ENCODE measurements at regions not wholly inside any gene's neighbourhood (a gene's known extent, or its start where the extent isn't known, plus 50 kb on each side); places are given as distances from the start of the nearest gene placed in this dataset.

DNA sequence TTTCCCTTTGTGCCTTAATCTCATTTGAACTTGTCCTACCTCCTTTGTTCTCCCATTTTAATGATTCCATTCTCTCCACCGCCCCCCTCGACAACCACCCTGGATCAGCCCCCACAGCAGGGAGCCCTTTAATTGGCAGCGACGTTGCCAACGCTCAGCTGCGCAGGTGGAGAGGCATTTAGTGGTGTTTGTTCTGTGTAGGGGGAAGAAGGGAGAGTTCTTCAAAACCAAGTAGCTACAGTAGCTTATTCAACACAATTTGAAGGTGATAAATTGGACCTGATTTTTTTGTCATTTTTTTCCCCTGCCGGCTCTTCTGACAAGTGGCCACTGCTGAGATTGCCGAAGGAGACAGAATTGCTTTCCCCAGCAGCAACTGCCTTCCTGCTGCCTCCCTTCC lies 499.1 kb downstream of the CDK5RAP2 start:
- WGBS, result 36% methylated on average over 8 of the region's 8 CpGs
- Histone ChIP-seq H3K4me3 (ENCODE audit: low read depth in 1 of 3, low read length in 3 of 3) (no peak overlapping the region), H3K4me1 (ENCODE audit: control insufficient read depth in 4 of 4, insufficient read depth in 4 of 4, low read length in 3 of 4) (no peaks in the 10 kb centered on the region), H3K36me3 (ENCODE audit: control insufficient read depth in 4 of 4, insufficient read depth in 3 of 4, low read depth in 1 of 4, low read length in 3 of 4) (no peaks in the 10 kb centered on the region), H3K27ac (ENCODE audit: low read depth in 1 of 2, low read length in 2 of 2) (no peak overlapping the region), H3K9me3 (ENCODE audit: control insufficient read depth in 4 of 4, low read length in 3 of 4) (peaks cover 2 to 5% (median 4%) of the 10 kb centered on the region in 4 donors), H3K9ac (ENCODE audit: low read depth in 1 of 2, low read length in 2 of 2) (no peak overlapping the region), H3K27me3 (ENCODE audit: control insufficient read depth in 4 of 4, insufficient read depth in 4 of 4, low read length in 3 of 4) (no peaks in the 10 kb centered on the region)
- TF ChIP-seq FOXA1 (IDR thresholded peaks at IDR 0.05) (no peak), SP1 (IDR thresholded peaks at IDR 0.05) (no peak), HNF4G (IDR thresholded peaks at IDR 0.05) (no peak), NR2F2 (IDR thresholded peaks at IDR 0.05) (no peak), EGR1 (IDR thresholded peaks at IDR 0.05; ENCODE audit: low read depth in 2 of 2) (no peak), RXRA (IDR thresholded peaks at IDR 0.05) (no peak), YY1 (IDR thresholded peaks at IDR 0.05) (no peak), TAF1 (conservative IDR thresholded peaks at IDR 0.05) (no peak), FOXA2 (IDR thresholded peaks at IDR 0.05) (no peak), HNF4A (conservative IDR thresholded peaks at IDR 0.05) (no peak), GABPA (IDR thresholded peaks at IDR 0.05 in 1 of 2, conservative IDR thresholded peaks at IDR 0.05 in 1 of 2) (no peak)
- TF ChIP-seq, protein P1, sequence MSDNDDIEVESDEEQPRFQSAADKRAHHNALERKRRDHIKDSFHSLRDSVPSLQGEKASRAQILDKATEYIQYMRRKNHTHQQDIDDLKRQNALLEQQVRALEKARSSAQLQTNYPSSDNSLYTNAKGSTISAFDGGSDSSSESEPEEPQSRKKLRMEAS (IDR thresholded peaks at IDR 0.05), result no peak
- TF ChIP-seq, protein P2, sequence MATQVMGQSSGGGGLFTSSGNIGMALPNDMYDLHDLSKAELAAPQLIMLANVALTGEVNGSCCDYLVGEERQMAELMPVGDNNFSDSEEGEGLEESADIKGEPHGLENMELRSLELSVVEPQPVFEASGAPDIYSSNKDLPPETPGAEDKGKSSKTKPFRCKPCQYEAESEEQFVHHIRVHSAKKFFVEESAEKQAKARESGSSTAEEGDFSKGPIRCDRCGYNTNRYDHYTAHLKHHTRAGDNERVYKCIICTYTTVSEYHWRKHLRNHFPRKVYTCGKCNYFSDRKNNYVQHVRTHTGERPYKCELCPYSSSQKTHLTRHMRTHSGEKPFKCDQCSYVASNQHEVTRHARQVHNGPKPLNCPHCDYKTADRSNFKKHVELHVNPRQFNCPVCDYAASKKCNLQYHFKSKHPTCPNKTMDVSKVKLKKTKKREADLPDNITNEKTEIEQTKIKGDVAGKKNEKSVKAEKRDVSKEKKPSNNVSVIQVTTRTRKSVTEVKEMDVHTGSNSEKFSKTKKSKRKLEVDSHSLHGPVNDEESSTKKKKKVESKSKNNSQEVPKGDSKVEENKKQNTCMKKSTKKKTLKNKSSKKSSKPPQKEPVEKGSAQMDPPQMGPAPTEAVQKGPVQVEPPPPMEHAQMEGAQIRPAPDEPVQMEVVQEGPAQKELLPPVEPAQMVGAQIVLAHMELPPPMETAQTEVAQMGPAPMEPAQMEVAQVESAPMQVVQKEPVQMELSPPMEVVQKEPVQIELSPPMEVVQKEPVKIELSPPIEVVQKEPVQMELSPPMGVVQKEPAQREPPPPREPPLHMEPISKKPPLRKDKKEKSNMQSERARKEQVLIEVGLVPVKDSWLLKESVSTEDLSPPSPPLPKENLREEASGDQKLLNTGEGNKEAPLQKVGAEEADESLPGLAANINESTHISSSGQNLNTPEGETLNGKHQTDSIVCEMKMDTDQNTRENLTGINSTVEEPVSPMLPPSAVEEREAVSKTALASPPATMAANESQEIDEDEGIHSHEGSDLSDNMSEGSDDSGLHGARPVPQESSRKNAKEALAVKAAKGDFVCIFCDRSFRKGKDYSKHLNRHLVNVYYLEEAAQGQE (IDR thresholded peaks at IDR 0.05), result no peak
- TF ChIP-seq, protein P3, sequence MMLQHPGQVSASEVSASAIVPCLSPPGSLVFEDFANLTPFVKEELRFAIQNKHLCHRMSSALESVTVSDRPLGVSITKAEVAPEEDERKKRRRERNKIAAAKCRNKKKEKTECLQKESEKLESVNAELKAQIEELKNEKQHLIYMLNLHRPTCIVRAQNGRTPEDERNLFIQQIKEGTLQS (IDR thresholded peaks at IDR 0.05), result no peak
- TF ChIP-seq, protein P4, sequence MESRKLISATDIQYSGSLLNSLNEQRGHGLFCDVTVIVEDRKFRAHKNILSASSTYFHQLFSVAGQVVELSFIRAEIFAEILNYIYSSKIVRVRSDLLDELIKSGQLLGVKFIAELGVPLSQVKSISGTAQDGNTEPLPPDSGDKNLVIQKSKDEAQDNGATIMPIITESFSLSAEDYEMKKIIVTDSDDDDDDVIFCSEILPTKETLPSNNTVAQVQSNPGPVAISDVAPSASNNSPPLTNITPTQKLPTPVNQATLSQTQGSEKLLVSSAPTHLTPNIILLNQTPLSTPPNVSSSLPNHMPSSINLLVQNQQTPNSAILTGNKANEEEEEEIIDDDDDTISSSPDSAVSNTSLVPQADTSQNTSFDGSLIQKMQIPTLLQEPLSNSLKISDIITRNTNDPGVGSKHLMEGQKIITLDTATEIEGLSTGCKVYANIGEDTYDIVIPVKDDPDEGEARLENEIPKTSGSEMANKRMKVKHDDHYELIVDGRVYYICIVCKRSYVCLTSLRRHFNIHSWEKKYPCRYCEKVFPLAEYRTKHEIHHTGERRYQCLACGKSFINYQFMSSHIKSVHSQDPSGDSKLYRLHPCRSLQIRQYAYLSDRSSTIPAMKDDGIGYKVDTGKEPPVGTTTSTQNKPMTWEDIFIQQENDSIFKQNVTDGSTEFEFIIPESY (IDR thresholded peaks at IDR 0.05), result no peak
- TF ChIP-seq, protein P5, sequence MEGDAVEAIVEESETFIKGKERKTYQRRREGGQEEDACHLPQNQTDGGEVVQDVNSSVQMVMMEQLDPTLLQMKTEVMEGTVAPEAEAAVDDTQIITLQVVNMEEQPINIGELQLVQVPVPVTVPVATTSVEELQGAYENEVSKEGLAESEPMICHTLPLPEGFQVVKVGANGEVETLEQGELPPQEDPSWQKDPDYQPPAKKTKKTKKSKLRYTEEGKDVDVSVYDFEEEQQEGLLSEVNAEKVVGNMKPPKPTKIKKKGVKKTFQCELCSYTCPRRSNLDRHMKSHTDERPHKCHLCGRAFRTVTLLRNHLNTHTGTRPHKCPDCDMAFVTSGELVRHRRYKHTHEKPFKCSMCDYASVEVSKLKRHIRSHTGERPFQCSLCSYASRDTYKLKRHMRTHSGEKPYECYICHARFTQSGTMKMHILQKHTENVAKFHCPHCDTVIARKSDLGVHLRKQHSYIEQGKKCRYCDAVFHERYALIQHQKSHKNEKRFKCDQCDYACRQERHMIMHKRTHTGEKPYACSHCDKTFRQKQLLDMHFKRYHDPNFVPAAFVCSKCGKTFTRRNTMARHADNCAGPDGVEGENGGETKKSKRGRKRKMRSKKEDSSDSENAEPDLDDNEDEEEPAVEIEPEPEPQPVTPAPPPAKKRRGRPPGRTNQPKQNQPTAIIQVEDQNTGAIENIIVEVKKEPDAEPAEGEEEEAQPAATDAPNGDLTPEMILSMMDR (IDR thresholded peaks at IDR 0.05; ENCODE audit: low read depth, low read length, missing input control), result no peak
- no peak for DNase-seq (ENCODE audit: low spot score)

DNA sequence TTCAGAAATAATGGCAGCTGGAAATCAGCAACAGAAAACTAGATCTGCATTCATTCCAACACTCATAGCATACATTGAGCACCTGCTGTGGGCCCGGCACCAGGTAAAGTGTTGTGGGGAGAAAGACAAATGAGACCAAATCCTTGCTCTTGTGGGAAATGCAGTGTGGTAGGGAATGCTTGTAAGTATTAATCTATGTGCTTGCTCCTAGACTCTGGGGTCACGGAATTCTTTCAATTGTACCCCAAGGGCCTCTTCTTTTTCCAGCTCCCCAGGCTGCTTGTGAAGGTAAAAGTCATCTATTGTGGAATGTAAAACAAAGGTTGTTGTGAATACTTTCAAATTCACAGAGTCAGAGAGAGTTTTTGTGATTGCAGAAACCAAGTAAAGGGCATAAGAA lies 501.9 kb downstream of the CDK5RAP2 start:
- Histone ChIP-seq H3K36me3 (ENCODE audit: control insufficient read depth in 4 of 4, insufficient read depth in 3 of 4, low read depth in 1 of 4, low read length in 3 of 4) (no peaks in the 10 kb centered on the region), H3K4me3 (ENCODE audit: low read depth in 1 of 3, low read length in 3 of 3) (no peak overlapping the region), H3K27me3 (ENCODE audit: control insufficient read depth in 4 of 4, insufficient read depth in 4 of 4, low read length in 3 of 4) (no peaks in the 10 kb centered on the region), H3K4me1 (ENCODE audit: control insufficient read depth in 4 of 4, insufficient read depth in 4 of 4, low read length in 3 of 4) (no peaks in the 10 kb centered on the region), H3K9me3 (ENCODE audit: control insufficient read depth in 4 of 4, low read length in 3 of 4) (peaks cover 0 to 3% (median 0%) of the 10 kb centered on the region in 4 donors), H3K27ac (ENCODE audit: low read depth in 1 of 2, low read length in 2 of 2) (no peak overlapping the region), H3K9ac (ENCODE audit: low read depth in 1 of 2, low read length in 2 of 2) (no peak overlapping the region)
- DNase-seq (ENCODE audit: low spot score), result no peak
- 88% methylated on average over 2 of the region's 2 CpGs for WGBS
- TF ChIP-seq, protein P5 (IDR thresholded peaks at IDR 0.05; ENCODE audit: low read depth, low read length, missing input control), result no peak
- TF ChIP-seq, protein P2 (IDR thresholded peaks at IDR 0.05), result no peak
- no peak for TF ChIP-seq NR2F2 (IDR thresholded peaks at IDR 0.05)
- no peak for TF ChIP-seq FOXA1 (IDR thresholded peaks at IDR 0.05)
- TF ChIP-seq, protein P4 (IDR thresholded peaks at IDR 0.05), result no peak
- no peak for TF ChIP-seq TAF1 (conservative IDR thresholded peaks at IDR 0.05)

Data from liver (tissue), 8 donors.